AG09309 (cell line): ENCODE measurements at regions not wholly inside any gene's neighbourhood (a gene's known extent, or its start where the extent isn't known, plus 50 kb on each side); places are given as distances from the start of the nearest gene placed in this dataset.

ENCODE experiments used
- DNase-seq: peaks from one replicate; pipeline ENCODE4 v3.0.0-alpha.2; 2010; ENCODE audit warnings: low read depth
- H3K4me3 ChIP-seq: 2 replicates; pipeline ENCODE4 v1.5.1; 2011; ENCODE audit warnings: mild to moderate bottlenecking, low read depth, low read length, moderate library complexity; ENCODE audit not compliant: control insufficient read depth
- CTCF ChIP-seq: IDR thresholded peaks from 2 replicates; pipeline ENCODE4 v1.5.1; 2011; ENCODE audit warnings: mild to moderate bottlenecking, low read depth, low read length, inconsistent platforms; ENCODE audit not compliant: insufficient read depth, control insufficient read depth; ENCODE audit errors: missing control alignments

DNA sequence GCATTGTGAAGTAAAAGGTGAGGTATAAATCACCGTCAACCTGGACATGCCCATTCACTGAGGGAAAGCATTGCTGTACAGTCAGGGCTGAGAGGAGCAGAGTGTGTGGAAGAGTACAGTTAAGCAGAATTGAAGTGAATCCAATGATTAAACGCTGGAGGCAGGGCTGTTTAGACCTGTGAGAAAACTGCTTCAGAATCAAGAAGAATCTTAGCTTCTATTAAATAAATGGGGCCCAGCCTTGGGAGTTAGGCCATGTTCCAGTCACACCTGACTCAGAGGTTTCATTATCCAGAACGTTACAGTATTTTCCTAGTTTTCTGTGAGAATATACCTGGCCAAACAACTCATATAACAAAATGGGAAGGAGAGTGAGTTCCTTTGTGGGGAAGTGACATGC lies 86.9 kb downstream of the ATP23 start:
- no peak overlapping the region for H3K4me3 ChIP-seq
- TF ChIP-seq CTCF, result no peak
- DNase-seq, result no peak

- DNase-seq, result no peak
- no peak overlapping the region for H3K4me3 ChIP-seq
- TF ChIP-seq CTCF, result no peak
These were observed 87.9 kb downstream of the ATP23 start for GRCh38 chr12:58029260-58029659.

DNA sequence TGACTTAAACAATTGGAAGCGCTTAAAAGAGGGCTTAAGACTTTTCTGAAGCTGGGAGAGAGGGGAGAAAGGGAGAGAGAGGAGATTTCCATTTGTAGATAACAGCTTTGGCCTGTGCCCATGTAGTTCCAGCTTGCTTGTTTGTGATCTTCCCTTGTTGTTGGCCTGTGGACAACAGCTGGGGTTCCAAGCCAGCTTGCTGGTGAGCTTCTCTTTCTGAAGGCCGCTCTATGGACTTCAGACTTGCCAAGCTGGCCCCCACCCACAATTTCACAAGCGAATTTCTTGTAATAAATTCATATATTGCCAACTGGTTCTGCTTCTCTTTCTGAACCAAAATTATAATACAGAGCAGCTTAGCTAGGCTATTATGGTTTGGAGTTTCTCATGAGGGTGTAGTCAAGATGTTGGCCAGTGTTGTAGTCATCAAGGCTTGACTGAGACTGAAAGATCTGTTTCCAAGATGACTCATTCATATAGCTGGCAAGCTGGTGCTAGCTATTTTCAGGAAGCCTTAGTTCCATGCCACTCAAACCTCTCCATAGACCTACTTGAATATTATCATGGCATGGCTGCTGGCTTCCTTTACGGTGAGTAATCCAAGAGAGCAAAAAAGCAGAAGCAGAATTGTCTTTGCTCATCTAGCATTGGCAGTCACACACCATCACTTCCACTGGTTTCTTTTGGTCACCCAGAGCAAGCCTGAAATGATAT lies 89.4 kb downstream of the ATP23 start:
- no peak overlapping the region for H3K4me3 ChIP-seq
- no peak for TF ChIP-seq CTCF
- DNase-seq, result peak; percentile 1

DNA sequence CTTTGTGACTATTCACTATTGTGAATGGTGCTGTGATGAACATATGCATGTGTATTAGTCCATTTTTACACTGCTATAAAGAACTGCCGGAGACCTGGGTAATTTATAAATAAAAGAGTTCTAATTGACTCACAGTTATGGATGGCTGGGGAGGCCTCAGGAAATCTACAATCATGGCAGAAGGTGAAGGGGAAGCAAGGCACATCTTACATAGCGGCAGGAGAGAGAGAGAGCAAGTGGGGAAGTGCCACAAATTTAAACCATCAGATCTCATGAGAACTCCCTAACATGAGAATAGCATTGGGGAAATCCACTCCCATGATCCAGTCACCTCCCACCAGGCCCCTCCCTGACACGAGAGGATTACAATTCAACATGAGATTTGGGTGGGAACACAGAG lies 90.8 kb downstream of the ATP23 start:
- no peak for TF ChIP-seq CTCF
- H3K4me3 ChIP-seq, result no peak overlapping the region
- DNase-seq, result no peak

GRCh38 chr12:58033831-58034230 lies 92.5 kb downstream of the ATP23 start:
- no peak overlapping the region for H3K4me3 ChIP-seq
- DNase-seq, result no peak
- TF ChIP-seq CTCF, result no peak

GRCh38 chr12:58034311-58034710 lies 92.9 kb downstream of the ATP23 start:
- no peak for TF ChIP-seq CTCF
- H3K4me3 ChIP-seq, result no peak overlapping the region
- no peak for DNase-seq
